ENCODE measurements at regions not wholly inside any gene's neighbourhood (a gene's known extent, or its start where the extent isn't known, plus 50 kb on each side); places are given as distances from the start of the nearest gene placed in this dataset.

DNA sequence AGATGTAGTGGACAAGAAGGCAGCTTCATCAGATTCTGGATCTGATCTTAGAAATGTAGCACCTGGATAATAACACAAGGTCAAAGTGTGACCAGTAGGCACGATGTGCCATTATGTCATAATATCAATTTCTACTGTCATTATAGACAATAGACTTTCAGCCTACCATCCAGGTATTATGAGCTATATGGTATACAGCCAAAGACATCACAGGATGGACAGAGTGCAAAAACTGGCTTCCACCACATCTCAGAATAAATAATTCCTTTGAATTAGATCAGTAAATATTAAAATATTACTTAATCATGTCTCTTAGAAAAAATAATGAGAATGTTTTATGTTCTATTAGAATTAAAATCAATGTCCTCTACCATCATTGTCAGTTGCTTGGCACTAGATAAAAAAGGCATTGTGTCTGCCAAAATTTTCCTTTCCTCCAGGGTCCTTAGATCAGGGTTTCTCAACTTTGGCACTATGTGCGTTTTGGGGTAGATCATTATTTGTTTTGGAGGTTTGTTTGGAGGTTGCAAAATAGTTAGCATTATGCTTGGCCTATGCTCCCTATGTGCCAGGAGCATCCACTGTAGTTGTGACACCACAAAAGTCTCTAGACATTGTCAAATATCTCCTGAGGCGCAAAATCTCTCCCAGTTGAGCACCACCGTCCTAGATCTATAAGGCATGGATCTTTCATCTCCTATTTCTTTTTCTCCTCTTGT is 86.7 kb upstream of the NRIP1 start:
- no peak for DNase-seq

DNA sequence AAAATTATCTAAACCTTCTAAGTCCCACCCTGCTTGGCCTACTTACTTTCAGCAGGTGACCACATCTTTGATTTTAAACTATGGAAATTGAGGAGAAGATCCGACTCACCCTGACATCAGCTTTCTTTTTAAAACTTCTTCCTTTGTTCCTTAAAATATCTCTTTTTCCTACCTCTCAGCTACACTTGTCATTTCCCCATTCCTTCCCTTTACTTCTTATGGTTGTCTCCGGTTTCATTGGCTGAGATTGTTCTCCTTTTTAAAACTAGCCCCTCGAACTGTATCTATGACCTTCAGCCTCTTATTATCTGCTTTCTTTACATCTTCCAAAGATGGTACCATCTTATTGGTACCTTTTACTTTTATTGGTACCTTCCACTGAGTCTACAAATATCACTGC is 87.8 kb upstream of the NRIP1 start:
- DNase-seq, result no peak

DNA sequence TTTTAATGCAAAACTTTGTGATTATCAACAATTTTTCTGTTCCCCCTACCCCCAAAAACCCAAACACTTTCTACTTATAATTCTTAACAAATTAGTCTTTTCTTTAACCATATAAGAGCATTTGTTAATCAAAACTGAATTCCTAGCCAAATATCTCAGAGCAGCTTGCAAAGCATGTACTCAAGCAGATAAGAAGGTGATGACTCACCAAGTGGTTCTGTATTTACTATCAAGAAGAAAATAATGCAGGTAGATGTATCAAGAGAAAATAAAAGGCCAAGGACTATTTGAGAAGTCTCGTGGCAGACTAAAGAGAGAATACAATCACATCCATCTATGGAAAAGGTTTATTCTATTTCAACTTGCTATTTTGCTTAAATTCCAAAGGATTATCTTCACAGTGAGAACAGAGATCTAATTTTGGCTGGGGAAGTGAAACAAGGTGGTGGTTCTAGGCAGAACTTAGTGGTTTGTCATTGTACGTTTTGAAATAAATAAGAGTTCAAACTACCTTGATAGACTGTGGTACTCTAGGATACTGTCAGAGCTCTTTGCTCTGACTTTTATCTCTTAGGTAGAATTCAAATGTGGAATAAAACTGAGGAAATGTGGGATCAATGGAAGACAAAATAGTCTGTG is 94.7 kb upstream of the NRIP1 start:
- no peak for DNase-seq

DNA sequence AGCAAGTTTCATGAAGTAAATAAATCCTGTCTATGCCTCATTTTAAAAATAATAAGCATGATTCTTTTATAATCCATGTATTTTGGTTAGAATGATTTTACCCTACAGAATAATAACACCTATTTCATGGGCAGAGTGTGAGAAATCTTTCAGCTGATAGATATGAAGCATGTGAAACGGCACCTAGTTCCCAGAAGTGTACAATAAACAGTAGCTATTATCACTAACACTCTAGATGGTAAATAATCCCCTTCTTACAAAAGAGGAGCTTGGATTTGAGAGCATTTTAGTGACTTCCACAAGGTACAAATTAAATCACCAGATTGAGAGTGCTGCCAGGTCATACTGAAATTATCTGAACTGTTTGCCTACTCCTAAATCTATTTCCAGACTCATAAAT is 95.3 kb upstream of the NRIP1 start:
- no peak for DNase-seq

DNA sequence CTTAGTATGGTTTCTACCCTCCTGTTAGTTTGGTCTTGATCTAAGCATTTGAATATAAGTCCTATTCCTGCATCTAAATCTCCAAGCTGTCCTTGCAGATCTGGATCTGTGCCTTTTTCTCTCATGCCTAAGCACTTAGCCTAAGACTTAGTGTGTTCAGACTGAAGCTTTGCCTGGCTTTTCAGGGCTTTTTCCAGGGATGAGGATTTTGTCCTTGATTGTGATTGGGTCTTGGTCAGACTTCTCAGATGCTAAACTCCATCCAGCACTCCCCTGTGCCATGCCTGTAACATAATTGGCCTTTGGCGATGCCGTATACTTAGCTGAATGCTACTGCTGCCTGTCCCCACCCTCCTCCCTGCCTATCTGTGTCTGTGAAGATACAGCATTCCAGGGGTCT is 98.1 kb upstream of the NRIP1 start:
- no peak for DNase-seq

DNA sequence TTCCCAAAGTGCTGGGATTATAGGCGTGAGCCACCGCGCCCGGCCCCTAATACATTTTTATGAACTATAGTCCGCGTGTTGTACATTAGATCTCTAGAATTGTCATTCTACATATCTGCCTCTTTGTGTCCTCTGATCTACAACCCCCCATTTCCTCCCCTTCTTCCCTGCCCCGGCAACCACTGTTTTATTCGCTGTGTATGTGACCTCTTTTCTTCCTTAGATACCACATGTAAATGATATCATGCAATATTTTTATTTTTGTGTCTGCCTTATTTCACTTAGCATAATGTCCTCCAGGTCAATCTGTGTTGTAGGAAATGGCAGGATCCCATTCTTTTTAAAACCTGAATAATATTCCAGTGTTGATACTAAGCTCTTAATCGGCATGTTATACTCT is 99.5 kb upstream of the NRIP1 start:
- no peak for DNase-seq

DNA sequence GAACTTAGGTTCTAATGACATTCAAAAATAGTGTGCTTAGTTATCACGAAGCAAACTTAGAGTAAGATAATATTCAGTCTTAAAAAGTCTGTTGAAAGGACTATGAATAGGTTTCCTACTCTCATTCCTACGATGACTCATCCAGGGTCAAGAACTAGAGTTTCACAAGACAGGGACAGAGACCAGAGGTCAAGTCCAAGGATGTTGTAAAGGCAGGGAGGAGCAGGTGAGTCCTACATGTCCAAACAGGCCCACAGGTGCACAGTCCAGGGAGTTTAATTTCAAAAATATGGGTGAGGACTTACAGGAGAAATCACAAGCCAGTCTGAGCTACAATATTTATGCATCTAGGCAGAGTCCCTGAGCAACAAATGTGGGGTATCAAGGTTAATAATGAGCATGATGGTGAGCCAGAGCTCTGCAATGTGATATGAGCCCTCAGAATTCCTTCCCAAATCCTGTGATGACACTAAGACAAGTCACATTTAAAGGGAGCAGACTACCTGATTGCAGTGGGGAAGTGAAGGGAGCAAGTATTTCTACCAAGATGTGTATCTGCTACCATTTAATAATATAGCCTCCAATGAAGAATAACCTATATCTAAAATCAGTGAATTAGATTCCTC is 100.0 kb upstream of the NRIP1 start:
- DNase-seq, result no peak

DNA sequence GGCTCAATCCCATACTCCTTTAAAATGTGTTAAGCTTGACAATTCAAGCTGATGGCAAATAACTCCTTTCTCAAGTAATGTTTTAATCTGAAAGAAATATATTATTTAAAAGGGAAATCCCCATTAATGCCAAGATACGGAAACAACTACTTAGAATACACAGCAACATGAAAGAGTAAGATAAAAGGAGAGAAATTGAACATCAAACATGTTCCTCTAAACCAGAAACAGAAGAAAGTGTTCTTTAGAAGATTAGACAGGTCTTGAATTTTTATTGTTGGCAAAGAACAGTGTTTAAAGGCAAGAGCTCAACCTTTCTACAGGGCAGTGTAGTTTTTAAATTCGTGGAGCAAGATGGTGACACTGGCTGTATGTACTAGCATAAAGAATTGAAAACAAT is 105.8 kb upstream of the NRIP1 start:
- no peak for DNase-seq

DNA sequence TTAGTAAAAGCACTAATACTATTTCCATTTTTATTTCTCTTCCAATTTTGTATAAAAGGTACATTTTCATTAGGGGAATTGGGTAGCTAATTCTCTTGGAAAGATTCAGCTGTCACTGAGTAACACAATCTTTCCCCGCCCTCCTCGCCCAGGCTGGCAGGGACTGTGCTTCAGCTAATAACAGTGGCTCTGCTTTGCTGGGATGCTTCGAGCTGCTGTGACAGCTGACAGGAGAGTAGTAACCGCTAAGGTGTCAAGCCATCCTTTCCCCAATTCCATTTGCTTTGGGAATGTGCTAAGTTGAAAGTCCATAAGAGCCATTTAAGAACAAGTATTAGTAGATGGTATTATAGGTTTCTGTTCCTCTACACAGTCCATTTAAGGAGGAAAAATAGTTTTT is 106.7 kb upstream of the NRIP1 start:
- no peak for DNase-seq

DNA sequence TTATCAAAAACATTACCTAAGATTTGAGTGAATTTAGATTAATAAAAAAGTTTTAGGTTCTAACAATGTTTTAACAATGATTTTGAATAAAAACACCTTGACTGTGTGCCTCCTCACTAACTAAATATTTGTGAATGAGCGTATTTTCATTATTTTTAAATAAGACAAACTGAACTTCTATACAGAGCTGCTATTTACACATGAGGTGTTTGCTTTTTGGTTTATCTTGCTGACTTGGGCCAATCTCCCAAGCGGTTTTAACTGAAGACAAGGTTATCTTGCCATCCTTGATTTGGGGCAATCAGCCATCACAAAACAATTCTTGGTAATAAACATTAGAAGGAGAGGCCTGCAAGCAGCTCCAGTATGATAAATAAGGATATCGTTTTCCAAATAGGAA is 108.2 kb upstream of the NRIP1 start:
- DNase-seq, result no peak

DNA sequence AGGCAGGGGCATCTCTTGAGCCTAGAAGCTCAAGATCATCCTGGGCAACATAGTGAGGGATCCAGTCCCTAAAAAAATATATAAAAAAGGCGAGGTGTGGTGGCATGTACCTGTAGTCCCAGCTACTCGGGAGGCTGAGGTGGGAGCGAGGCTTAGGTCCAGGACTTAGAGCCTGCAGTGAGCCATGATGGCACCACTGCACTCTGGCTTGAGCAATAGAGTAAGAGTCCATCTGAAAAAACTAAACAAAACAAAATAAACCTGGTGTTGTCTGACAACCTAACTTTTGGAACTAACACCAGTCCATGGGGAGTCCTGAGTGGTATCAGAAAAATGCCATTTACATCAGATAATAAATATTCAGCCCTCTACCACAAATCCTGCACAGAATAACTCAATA is 110.1 kb upstream of the NRIP1 start:
- no peak for DNase-seq

DNA sequence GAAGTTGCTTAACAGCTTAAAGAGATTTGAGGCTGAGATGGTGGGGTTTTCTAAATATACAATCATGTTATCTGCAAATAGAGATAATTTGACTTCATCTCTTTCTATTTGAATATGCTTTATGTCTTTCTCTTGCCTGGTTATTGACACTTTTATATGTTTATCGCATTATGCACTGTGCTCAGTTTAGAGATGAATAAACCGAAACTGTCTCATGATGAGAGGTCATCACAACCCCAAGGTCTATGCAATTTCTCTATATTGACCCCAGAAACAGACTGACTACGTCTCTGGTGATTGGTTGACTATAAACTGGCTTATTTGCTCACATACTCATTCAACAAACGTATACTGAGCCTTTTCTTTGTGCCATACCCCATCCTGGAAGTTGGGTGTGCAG is 117.9 kb upstream of the NRIP1 start:
- DNase-seq, result no peak

DNA sequence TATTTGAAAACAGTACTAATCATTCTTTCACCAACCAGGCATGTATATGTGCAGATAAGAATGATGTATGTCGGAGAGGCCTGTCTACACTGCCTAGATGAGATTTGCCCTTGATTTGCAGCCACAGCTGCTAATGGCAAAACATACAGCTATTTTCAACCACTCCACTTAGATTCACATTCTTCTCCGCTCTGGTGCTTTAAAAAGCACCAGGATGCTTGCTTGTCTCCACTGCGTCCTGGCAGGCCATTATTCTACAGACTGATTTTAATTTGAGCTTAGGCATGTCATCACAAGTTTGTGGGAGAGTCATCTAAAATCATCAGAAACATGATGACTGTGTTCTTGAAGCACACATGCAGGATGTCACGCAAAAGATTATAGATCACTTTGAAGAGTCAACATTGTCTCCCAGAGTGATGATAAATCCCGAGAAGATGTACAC is 119.0 kb upstream of the NRIP1 start:
- no peak for DNase-seq

DNA sequence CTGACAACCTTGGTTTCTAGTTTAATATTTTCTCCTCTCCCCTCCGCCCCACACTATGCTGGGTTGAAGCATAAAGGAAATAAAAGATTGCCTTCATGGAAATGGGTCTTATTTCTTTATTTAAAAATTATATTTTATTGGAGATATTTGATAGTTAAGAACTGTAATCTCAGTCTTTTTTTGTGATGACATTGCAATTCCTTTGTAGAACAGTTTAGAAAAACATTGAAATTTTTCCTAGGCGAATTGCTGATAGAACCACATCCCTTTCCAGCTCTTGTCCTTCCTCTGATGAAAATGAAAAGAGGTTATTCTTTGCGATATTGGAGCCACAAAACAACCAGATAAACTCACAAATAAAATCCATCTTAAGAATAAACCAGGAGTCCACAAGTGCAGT is 125.6 kb upstream of the NRIP1 start:
- DNase-seq, result no peak

DNA sequence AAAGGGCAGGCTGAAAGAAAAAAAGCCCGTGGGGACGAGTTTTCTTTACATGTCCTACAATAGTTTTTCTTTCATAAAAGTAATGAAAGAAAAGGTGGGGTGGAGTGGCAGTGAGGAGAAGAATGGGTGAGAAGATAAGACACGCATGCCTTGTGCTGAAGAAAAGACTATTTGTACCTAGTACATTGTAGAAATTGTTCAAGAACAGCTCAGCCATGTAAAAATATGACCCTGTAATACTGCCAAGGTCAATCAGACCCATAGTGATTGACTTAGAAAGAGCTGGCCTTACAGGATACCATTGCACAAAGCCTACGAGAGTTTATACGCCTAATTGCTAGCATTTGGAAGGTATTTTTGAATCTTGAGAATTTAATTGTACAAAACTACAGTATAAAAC is 126.0 kb upstream of the NRIP1 start:
- DNase-seq, result no peak

DNA sequence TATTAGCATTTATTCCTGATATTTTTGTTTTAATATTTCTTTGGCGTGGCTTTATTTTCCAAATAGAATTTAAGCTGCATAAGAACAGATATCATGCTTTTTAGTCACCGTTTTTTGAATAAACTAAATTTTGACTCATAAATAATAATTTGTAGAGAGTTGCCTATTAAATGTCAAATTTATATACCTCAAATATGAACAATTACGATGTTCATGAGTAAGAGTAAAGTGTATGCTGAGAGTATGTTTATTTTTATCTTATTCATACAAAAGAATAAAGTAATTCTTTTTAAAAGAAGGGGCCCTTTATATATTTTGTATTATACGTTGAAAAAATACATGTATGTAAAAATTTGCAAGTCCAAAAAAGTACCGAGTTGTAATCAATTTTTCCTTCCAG is 126.5 kb upstream of the NRIP1 start:
- no peak for DNase-seq

DNA sequence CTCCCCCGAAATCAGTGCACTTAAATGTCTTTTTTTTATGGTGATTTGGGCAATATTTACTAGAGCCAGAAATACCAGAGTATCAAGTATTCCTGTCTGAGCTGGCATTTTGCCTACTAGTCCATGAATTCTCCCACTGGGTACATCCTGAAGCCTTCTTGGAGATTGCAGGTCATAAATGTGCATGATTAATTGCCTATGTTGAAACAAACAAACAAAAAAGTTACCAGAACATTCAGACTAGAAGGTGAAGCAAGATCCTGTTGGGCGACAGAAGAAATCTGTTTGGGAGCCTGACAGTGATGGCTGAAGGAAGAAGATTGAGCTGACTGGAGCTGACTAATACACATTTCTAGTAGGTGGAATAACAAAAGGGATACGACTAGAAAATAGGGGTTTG is 127.4 kb upstream of the NRIP1 start:
- DNase-seq, result no peak

DNA sequence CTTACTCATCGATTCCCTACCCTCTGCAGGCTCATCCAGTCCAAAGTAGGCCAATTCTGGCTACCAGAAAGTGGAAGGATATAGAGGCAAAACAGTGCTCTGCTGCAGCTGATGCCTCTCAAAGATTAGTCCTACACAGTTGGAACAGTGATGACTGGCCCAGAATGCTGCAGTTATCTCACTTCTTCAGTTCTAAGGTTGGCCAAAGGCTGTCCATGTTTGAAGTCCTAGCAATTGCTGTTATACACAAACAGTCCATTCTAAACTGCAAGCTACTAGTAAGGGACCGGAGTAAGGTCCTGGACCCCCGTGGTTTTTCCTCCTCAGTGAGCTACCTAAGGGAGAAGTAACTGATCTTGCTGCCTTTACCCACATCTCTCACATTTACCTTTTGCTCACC is 129.1 kb upstream of the NRIP1 start:
- DNase-seq, result no peak

DNA sequence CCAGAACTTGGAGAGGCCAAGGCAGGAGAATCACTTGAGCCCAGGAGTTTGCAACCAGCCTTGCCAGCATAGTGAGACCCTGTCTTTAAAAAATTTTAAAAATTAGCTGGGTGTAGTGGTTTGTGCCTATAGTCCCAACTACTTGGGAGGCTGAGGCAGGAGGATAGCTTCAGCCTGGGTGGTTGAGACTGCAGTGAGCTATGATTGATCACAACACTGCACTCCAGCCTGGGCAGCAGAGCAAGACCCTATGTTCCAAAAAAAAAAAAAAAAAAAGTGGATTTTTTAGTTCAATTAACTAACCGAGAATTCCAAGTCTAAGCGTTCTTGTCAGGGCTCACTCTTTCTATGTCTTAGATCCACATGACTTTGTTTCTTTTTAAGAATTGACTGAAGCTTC is 130.3 kb upstream of the NRIP1 start:
- no peak for DNase-seq

DNA sequence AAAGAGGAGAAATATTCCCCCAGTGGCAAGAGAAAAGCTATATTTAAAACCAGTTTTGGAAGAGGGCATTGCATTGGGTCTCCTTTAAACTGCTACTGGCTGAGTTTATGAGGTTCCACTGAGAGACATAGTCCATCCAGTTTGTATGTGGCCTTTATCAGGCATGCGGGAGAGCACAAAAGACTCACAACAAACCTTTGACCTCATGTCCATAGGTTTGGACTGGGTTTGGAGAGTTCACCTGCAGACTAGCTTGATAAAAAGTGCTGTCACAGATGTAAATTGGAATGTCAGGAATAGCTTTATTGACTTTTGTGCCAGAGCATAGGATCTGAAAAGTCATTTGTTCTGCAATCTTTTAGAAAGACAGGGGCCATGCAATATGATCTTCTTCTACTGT is 131.0 kb upstream of the NRIP1 start:
- DNase-seq, result no peak

DNA sequence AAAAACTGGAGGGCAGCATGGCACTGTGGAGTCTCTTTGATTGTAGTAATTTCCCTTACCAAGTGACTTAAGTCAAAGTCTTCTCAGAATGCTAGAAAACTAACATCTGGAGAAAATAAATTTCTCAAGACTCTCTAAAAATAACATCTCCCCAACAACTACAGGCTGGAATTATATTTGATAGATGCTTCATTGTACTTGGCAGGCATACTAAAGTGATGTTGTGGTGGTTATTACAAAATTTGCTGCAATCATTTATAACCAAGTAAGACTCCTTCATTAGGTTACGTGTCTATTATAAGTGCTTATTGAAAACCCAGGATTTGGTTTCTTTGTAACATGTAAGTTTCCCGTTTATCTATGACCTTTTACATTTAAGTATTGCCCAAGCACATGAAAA is 132.9 kb upstream of the NRIP1 start:
- DNase-seq, result no peak

DNA sequence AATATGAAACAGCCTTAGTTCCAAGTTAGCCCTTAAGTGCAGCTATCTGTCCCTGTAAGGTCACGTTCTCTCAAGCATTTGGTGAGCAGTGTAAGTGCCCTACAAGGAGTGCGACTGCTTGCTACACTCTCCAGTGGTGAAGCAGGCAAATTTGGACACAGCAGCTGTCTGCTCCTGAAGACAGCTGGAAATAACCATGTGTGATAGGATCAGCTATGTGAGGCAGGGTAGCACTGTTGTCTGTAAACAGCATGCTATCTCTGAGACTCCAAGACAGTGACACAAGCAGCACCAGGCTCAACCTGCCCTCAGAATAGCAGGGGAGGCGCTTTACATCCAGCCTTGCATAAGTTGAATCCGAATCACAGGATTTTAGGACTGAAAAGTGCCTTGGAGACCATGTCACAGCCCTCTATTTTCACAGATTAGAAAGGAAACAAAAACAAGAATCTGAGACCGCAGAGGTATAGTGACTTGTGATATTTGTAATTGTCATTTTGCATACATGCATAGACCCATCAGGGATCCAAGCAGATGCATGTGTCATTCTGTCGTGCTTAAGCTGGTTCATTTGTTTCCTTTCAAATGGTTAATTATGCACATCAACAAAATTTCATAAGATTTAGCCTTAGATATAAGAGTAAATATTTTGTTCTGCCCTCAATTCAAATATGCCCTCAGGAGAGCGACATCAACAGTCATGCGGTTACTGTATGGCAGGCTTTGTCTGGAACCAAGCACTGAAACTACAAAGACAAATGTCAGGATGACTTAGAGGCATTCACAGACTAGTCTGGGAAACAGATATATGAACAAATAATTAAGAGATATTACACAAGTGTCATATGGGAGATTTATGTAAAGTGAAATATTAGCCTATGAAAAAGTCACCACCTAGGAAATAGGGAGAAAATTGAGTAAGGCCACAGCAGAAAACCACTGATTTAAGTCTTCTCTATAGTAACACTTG is 134.9 kb upstream of the NRIP1 start:
- no peak for DNase-seq

DNA sequence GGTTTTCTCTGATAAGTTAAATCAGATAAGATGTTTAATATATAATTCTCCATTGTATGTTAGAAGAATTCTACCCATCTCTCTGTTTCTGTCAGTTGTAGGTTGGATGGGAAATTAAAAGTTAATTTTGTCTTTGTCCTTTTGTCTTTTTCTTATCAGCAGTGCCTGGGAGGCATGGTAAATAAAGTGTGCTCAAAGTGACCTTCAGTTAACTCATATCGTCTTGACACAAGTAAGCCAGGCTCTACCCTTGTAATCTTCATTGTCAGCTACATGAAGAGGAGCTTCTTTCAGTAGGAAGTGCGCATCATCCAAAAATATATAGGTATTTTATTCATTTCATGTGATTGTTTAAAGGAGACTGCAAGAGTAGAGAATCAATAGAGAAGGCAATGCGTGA is 138.9 kb upstream of the NRIP1 start:
- no peak for DNase-seq

Measured in stimulated activated CD8-positive, alpha-beta memory T cell treated with anti-CD3 and anti-CD28 coated beads, Interleukin-4, amount 100 ng/mL, for 48 hours (primary cell).